ENCODE measurements at regions not wholly inside any gene's neighbourhood (a gene's known extent, or its start where the extent isn't known, plus 50 kb on each side); places are given as distances from the start of the nearest gene placed in this dataset.

- TF ChIP-seq CTCF (IDR thresholded peaks at IDR 0.05; ENCODE audit: low read depth, low read length) = no peak
- DNase-seq (ENCODE audit: extremely low read depth, low read depth) = no peak
Observed at GRCh38 chr1:230517786-230518185, 91.7 kb upstream of the PGBD5 start.

GRCh38 chr1:230517326-230517725 lies 91.2 kb upstream of the PGBD5 start:
- no peak for DNase-seq (ENCODE audit: extremely low read depth, low read depth)
- TF ChIP-seq CTCF (IDR thresholded peaks at IDR 0.05; ENCODE audit: low read depth, low read length) = no peak

- no peak for TF ChIP-seq CTCF (IDR thresholded peaks at IDR 0.05; ENCODE audit: low read depth, low read length)
- DNase-seq (ENCODE audit: extremely low read depth, low read depth) = no peak
Observed at GRCh38 chr1:230516889-230517288, 90.8 kb upstream of the PGBD5 start.

- DNase-seq (ENCODE audit: extremely low read depth, low read depth) = no peak
- no peak for TF ChIP-seq CTCF (IDR thresholded peaks at IDR 0.05; ENCODE audit: low read depth, low read length)
Observed at GRCh38 chr1:230515451-230516145, 89.5 kb upstream of the PGBD5 start.

GRCh38 chr1:230510496-230510895 lies 84.4 kb upstream of the PGBD5 start:
- no peak for TF ChIP-seq CTCF (IDR thresholded peaks at IDR 0.05; ENCODE audit: low read depth, low read length)
- DNase-seq (ENCODE audit: extremely low read depth, low read depth) = no peak

GRCh38 chr1:230509281-230509977 lies 83.3 kb upstream of the PGBD5 start:
- DNase-seq (ENCODE audit: extremely low read depth, low read depth) = peak; percentile 39
- TF ChIP-seq CTCF (IDR thresholded peaks at IDR 0.05; ENCODE audit: low read depth, low read length) = no peak

GRCh38 chr1:230507666-230508402 lies 81.7 kb upstream of the PGBD5 start:
- no peak for TF ChIP-seq CTCF (IDR thresholded peaks at IDR 0.05; ENCODE audit: low read depth, low read length)
- no peak for DNase-seq (ENCODE audit: extremely low read depth, low read depth)

Measured in AG09319 (cell line).